ENCODE measurements at regions not wholly inside any gene's neighbourhood (a gene's known extent, or its start where the extent isn't known, plus 50 kb on each side); places are given as distances from the start of the nearest gene placed in this dataset.

DNA sequence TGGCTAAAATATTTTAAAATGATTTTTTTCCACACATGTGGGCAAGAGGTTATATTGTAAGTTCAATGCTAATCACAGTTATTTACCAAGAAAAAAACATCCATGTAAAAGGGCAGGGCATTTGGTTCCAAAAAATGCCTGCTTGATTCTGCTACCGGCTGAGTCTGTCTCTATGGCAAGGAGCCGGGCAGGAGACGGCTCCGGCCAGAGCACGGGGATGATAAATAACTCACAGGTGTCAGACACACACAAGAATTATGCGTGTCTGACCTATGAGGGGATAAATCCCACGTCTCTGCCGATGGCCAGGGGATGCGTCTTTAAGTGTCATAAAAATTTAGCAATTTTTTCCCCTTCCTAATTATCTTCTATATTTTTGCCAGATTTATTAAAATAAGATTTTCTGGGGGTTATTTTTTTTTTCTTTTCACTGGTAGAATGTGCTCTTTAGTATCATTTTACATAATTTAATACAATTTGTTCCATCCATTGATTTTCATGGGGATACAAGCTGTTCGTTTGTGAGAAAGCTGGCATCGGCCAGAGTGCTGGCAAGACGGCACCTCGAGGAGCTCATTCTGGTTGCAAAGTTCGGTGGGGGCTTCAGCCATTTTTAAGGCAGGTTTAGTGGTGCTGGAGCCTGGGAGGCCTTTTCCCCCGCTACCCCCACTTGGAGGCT lies 253.9 kb downstream of the ZNF536 start:
- no peak for TF ChIP-seq POLR2A (IDR thresholded peaks at IDR 0.05; ENCODE audit: control extremely low read depth in 1 of 2, low read depth in 2 of 2, low read length in 2 of 2)
- TF ChIP-seq, protein P1, sequence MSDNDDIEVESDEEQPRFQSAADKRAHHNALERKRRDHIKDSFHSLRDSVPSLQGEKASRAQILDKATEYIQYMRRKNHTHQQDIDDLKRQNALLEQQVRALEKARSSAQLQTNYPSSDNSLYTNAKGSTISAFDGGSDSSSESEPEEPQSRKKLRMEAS (IDR thresholded peaks at IDR 0.05), result no peak
- TF ChIP-seq SIRT6 (IDR thresholded peaks at IDR 0.05; ENCODE audit: low read length), result no peak
- TF ChIP-seq, protein P2, sequence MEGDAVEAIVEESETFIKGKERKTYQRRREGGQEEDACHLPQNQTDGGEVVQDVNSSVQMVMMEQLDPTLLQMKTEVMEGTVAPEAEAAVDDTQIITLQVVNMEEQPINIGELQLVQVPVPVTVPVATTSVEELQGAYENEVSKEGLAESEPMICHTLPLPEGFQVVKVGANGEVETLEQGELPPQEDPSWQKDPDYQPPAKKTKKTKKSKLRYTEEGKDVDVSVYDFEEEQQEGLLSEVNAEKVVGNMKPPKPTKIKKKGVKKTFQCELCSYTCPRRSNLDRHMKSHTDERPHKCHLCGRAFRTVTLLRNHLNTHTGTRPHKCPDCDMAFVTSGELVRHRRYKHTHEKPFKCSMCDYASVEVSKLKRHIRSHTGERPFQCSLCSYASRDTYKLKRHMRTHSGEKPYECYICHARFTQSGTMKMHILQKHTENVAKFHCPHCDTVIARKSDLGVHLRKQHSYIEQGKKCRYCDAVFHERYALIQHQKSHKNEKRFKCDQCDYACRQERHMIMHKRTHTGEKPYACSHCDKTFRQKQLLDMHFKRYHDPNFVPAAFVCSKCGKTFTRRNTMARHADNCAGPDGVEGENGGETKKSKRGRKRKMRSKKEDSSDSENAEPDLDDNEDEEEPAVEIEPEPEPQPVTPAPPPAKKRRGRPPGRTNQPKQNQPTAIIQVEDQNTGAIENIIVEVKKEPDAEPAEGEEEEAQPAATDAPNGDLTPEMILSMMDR (IDR thresholded peaks at IDR 0.05; ENCODE audit: control extremely low read depth in 1 of 3, insufficient read depth in 1 of 3, low read depth in 1 of 3, low read length in 3 of 3), result no peak
- TF ChIP-seq, protein P3, sequence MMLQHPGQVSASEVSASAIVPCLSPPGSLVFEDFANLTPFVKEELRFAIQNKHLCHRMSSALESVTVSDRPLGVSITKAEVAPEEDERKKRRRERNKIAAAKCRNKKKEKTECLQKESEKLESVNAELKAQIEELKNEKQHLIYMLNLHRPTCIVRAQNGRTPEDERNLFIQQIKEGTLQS (IDR thresholded peaks at IDR 0.05; ENCODE audit: insufficient read depth, low read depth, low read length), result no peak
- TF ChIP-seq CHD2 (IDR thresholded peaks at IDR 0.05; ENCODE audit: low read length), result no peak
- no peak for TF ChIP-seq EZH2 (IDR thresholded peaks at IDR 0.05; ENCODE audit: low read depth, low read length, severe bottlenecking)
- TF ChIP-seq KDM1A (IDR thresholded peaks at IDR 0.05; ENCODE audit: borderline replicate concordance, low read length), result no peak
- no peak for TF ChIP-seq POLR2AphosphoS5 (IDR thresholded peaks at IDR 0.05; ENCODE audit: low read depth, low read length)
- TF ChIP-seq SP1 (IDR thresholded peaks at IDR 0.05; ENCODE audit: low read depth, low read length), result no peak
- TF ChIP-seq, protein P4, sequence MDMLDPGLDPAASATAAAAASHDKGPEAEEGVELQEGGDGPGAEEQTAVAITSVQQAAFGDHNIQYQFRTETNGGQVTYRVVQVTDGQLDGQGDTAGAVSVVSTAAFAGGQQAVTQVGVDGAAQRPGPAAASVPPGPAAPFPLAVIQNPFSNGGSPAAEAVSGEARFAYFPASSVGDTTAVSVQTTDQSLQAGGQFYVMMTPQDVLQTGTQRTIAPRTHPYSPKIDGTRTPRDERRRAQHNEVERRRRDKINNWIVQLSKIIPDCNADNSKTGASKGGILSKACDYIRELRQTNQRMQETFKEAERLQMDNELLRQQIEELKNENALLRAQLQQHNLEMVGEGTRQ (IDR thresholded peaks at IDR 0.05; ENCODE audit: low read length), result no peak
- no peak for TF ChIP-seq NRF1 (IDR thresholded peaks at IDR 0.05; ENCODE audit: low read depth, low read length)
